ENCODE measurements at regions not wholly inside any gene's neighbourhood (a gene's known extent, or its start where the extent isn't known, plus 50 kb on each side); places are given as distances from the start of the nearest gene placed in this dataset.

- TF ChIP-seq CTCF (conservative IDR thresholded peaks at IDR 0.05; ENCODE audit: low read depth, low read length) (no peak), EZH2 (IDR thresholded peaks at IDR 0.05; ENCODE audit: borderline replicate concordance, low read depth, low read length, poor library complexity, severe bottlenecking) (no peak)
Observed at GRCh38 chr11:33551051-33551450, 149.6 kb downstream of the C11orf91 start.

Data from A673 (cell line).